Natural killer cell (primary cell): ENCODE measurements at regions not wholly inside any gene's neighbourhood (a gene's known extent, or its start where the extent isn't known, plus 50 kb on each side); places are given as distances from the start of the nearest gene placed in this dataset.

ENCODE experiments used
- ATAC-seq, 3 donors: fragments of 150-1000 bp in 2 of 3; fragments of 200-7000 bp in 1 of 3; cut with Tn5 transposase; 1 replicate in 1 of 3; 2 replicates in 2 of 3; pipeline ENCODE4 v1.10.0; 2021; ENCODE audit warnings: mild to moderate bottlenecking in 2 of 3, moderate library complexity in 2 of 3
- DNase-seq, 2 donors: peaks; one replicate each; pipeline versions ENCODE4 v3.0.0 to v3.0.0-alpha.2; 2013 to 2021; ENCODE audit warnings: mixed read lengths in 1 of 2
- H3K27ac ChIP-seq: one replicate; pipeline ENCODE4 v1.5.1; 2013; ENCODE audit warnings: mild to moderate bottlenecking, low read length
- H3K27me3 ChIP-seq: one replicate; pipeline ENCODE4 v1.6.1; 2013; ENCODE audit warnings: low read length; ENCODE audit not compliant: control insufficient read depth, insufficient read depth
- H3K36me3 ChIP-seq: one replicate; pipeline ENCODE4 v1.6.1; 2013; ENCODE audit warnings: low read length; ENCODE audit not compliant: control insufficient read depth, insufficient read depth
- H3K4me1 ChIP-seq: one replicate; pipeline ENCODE4 v1.6.1; 2013; ENCODE audit warnings: low read length; ENCODE audit not compliant: control insufficient read depth, insufficient read depth
- H3K4me3 ChIP-seq: one replicate; pipeline ENCODE4 v1.5.1; 2013; ENCODE audit warnings: low read length
- H3K9me3 ChIP-seq: one replicate; pipeline ENCODE4 v1.6.1; 2013; ENCODE audit warnings: low read length; ENCODE audit not compliant: control insufficient read depth, insufficient read depth
- H3K27ac Mint-ChIP-seq, 2 donors: one replicate each; pipeline ENCODE4 v1.8.0; 2022; ENCODE audit warnings: mild to moderate bottlenecking in 2 of 2, mixed read lengths in 2 of 2, moderate library complexity in 1 of 2
- H3K27me3 Mint-ChIP-seq, 2 donors: one replicate each; pipeline ENCODE4 v1.8.0; 2022; ENCODE audit warnings: low read depth in 2 of 2, mixed read lengths in 2 of 2
- H3K36me3 Mint-ChIP-seq: one replicate; pipeline ENCODE4 v1.8.0; 2022; ENCODE audit warnings: mixed read lengths
- H3K4me1 Mint-ChIP-seq, 2 donors: one replicate each; pipeline ENCODE4 v1.8.0; 2022; ENCODE audit warnings: mixed read lengths in 2 of 2
- H3K4me3 Mint-ChIP-seq: one replicate; pipeline ENCODE4 v1.8.0; 2022; ENCODE audit warnings: mild to moderate bottlenecking, moderate library complexity, mixed read lengths
- H3K9me3 Mint-ChIP-seq, 2 donors: one replicate each; pipeline ENCODE4 v1.8.0; 2022; ENCODE audit warnings: mixed read lengths in 2 of 2
- WGBS: methylation state at CpG from one replicate; pipeline ENCODE4 v1.1.7; 2013; ENCODE audit warnings: missing lambda C conversion rate; ENCODE audit not compliant: insufficient coverage; 5-methylcytosine and 5-hydroxymethylcytosine counted together
- intact Hi-C: fragments of 100-400 bp; cut with micrococcal nuclease; formaldehyde crosslinking; loops from one replicate; pipeline ENCODE4 v1.14.2; 2022
- TF ChIP-seq, protein P1 (sequence below): fragments of 200-600 bp; IDR thresholded peaks from one replicate; pipeline ENCODE4 v1.8.0; 2022; ENCODE audit warnings: antibody characterized with exemption

DNA sequence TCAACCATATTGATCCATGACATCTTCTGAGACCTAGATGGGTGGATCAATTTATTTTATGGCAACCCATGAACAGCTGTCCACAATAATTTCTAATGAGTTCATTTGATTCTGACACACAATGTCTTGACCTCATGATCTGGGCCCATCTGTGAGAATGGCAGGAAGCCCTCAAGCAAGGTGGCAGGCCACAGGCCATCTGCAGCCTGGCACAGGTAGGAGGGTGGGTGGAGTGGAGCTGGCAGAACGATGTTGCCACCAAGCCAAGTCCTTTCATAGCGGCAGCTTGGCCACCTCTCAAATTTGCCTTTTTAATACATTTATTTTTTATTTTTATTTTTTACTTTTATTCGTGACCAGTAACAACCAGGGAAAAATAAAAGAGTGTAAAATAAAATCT, 1181.6 kb upstream of the SORCS1 start:
- DNase-seq: no peak
- Mint-ChIP-seq H3K27me3 (no peaks in the 10 kb centered on the region), H3K27ac (no peak overlapping the region), H3K4me1 (no peaks in the 10 kb centered on the region), H3K4me3 (no peak overlapping the region), H3K9me3 (peaks cover 11 to 13% of the 10 kb centered on the region in 2 donors), H3K36me3 (no peaks in the 10 kb centered on the region)
- ATAC-seq: no peak
- TF ChIP-seq, protein P1, sequence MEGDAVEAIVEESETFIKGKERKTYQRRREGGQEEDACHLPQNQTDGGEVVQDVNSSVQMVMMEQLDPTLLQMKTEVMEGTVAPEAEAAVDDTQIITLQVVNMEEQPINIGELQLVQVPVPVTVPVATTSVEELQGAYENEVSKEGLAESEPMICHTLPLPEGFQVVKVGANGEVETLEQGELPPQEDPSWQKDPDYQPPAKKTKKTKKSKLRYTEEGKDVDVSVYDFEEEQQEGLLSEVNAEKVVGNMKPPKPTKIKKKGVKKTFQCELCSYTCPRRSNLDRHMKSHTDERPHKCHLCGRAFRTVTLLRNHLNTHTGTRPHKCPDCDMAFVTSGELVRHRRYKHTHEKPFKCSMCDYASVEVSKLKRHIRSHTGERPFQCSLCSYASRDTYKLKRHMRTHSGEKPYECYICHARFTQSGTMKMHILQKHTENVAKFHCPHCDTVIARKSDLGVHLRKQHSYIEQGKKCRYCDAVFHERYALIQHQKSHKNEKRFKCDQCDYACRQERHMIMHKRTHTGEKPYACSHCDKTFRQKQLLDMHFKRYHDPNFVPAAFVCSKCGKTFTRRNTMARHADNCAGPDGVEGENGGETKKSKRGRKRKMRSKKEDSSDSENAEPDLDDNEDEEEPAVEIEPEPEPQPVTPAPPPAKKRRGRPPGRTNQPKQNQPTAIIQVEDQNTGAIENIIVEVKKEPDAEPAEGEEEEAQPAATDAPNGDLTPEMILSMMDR: no peak
- H3K36me3 ChIP-seq: no peaks in the 10 kb centered on the region
- 80% methylated on average over 1 of the region's 3 CpGs for WGBS
- intact Hi-C loops: no loop called here
- H3K4me1 ChIP-seq: no peaks in the 10 kb centered on the region
- H3K9me3 ChIP-seq: no peaks in the 10 kb centered on the region
- no peak overlapping the region for H3K4me3 ChIP-seq
- no peaks in the 10 kb centered on the region for H3K27me3 ChIP-seq
- no peak overlapping the region for H3K27ac ChIP-seq

DNA sequence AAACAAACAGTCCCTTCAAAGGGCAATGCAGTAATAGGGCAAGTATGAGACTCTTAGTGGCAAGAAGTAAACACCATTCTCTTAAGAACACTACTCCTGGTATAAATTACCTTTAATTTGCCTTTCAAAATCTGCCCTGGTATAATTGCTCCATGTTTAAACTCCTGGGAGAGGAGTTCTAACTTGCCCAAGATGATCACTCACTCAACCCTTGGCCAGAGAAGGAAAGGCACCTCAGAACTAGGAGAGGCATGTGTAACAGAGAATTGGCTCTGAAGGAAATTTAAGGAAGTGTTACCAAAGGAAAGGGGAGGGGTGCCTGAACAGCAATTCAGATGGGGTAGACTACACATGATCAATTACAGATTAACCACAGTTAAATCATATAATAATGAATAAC, 1173.6 kb upstream of the SORCS1 start:
- Histone ChIP-seq H3K9me3 (no peaks in the 10 kb centered on the region), H3K36me3 (no peaks in the 10 kb centered on the region), H3K4me3 (no peak overlapping the region), H3K4me1 (no peaks in the 10 kb centered on the region), H3K27ac (no peak overlapping the region), H3K27me3 (no peaks in the 10 kb centered on the region)
- Mint-ChIP-seq H3K4me3 (no peak overlapping the region), H3K36me3 (no peaks in the 10 kb centered on the region), H3K9me3 (peaks cover 6% of the 10 kb centered on the region in 2 donors), H3K27ac (no peak overlapping the region), H3K27me3 (no peaks in the 10 kb centered on the region), H3K4me1 (no peaks in the 10 kb centered on the region)
- no peak for ATAC-seq
- TF ChIP-seq, protein P1: no peak
- DNase-seq: no peak
- intact Hi-C loops: no loop called here

DNA sequence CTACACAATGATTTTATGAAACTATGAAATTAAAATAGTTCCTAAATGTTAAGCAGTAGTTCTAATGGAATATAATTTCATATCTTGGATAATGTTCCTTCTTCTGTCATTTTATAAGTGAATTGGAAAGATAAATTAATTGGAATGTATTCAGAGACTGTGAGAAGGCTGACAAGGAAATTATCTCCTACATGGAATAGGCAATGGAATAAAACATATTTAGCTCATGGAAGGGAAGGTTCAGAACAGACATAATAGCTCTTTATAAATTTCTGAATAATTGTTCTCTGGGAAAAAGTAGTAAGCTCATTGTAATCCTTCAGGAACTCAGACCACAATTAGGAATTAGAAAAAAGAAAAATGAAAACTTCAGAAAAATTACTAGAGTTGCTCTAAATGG, 1172.3 kb upstream of the SORCS1 start:
- H3K4me1 ChIP-seq: no peaks in the 10 kb centered on the region
- no peaks in the 10 kb centered on the region for H3K36me3 ChIP-seq
- ATAC-seq (no peak), DNase-seq (no peak)
- Mint-ChIP-seq H3K27me3 (no peaks in the 10 kb centered on the region), H3K9me3 (peaks cover 6% of the 10 kb centered on the region in 2 donors), H3K4me3 (no peak overlapping the region), H3K4me1 (no peaks in the 10 kb centered on the region), H3K27ac (no peak overlapping the region), H3K36me3 (no peaks in the 10 kb centered on the region)
- no peaks in the 10 kb centered on the region for H3K9me3 ChIP-seq
- H3K27ac ChIP-seq: no peak overlapping the region
- H3K27me3 ChIP-seq: no peaks in the 10 kb centered on the region
- intact Hi-C loops: no loop called here
- TF ChIP-seq, protein P1: no peak
- no peak overlapping the region for H3K4me3 ChIP-seq

DNA sequence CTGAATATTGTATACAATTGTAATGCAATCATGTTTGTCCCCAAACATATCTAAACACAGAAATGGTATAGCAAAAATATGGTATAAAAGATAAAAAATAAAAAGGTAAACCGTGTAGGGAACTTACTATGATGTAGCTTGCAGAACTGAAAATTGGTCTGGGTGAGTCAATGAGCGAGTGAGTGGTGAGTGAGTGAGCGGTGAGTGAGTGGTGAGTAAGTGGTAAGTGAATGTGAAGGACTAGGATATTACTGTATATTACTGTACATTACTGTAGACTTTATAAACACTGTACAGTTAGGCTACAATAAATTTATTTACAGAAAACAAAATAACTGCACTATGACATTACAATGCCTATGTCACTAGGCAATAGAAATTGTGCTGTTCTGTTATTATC, 1163.2 kb upstream of the SORCS1 start:
- H3K27ac Mint-ChIP-seq: no peak overlapping the region
- WGBS: 69% methylated on average over 2 of the region's 3 CpGs
- H3K36me3 Mint-ChIP-seq: no peaks in the 10 kb centered on the region
- Histone ChIP-seq H3K4me3 (no peak overlapping the region), H3K27ac (no peak overlapping the region), H3K27me3 (no peaks in the 10 kb centered on the region), H3K9me3 (peaks cover 8% of the 10 kb centered on the region), H3K36me3 (no peaks in the 10 kb centered on the region), H3K4me1 (no peaks in the 10 kb centered on the region)
- ATAC-seq: no peak
- H3K27me3 Mint-ChIP-seq: no peaks in the 10 kb centered on the region
- H3K4me3 Mint-ChIP-seq: no peak overlapping the region
- H3K4me1 Mint-ChIP-seq: no peaks in the 10 kb centered on the region
- intact Hi-C loops: no loop called here
- peaks cover 2 to 15% of the 10 kb centered on the region in 2 donors for H3K9me3 Mint-ChIP-seq
- TF ChIP-seq, protein P1: no peak
- no peak for DNase-seq
